GM10248 (cell line): ENCODE measurements at regions not wholly inside any gene's neighbourhood (a gene's known extent, or its start where the extent isn't known, plus 50 kb on each side); places are given as distances from the start of the nearest gene placed in this dataset.

Experiments
- CTCF ChIA-PET: fragments of 300-600 bp; sonication (Branson Sonifier 250); formaldehyde crosslinking; extraction: SDS; loops from one replicate; lab custom pipeline; 2021; ENCODE audit warnings: antibody characterized with exemption; lab: Yijun Ruan, JAX
- POLR2A ChIA-PET: fragments of 350-650 bp; sonication (Branson Sonifier 250); formaldehyde crosslinking; extraction: SDS; loops from one replicate; lab custom pipeline; 2020; ENCODE audit warnings: antibody characterized with exemption; lab: Yijun Ruan, JAX
- DNase-seq: peaks from one replicate; pipeline ENCODE4 v3.0.0; 2012; ENCODE audit errors: extremely low spot score
- CTCF ChIP-seq: IDR thresholded peaks from 2 replicates; pipeline ENCODE4 v1.5.1; 2012; ENCODE audit warnings: mild to moderate bottlenecking, low read depth; ENCODE audit errors: extremely low read depth, missing control alignments, control extremely low read depth

GRCh38 chr12:132404435-132404855, 75.1 kb upstream of the GALNT9 start:
- ChIA-PET CTCF (interaction anchor here (2.9 kb wide), 1 partner anchor 10 kb away, joined by 8 read pairs; no protein-coding TSS in a partner anchor), POLR2A (no interaction called here)

GRCh38 chr12:132403636-132404434, 74.4 kb upstream of the GALNT9 start:
- POLR2A ChIA-PET, result no interaction called here
- DNase-seq, result no peak
- CTCF ChIA-PET, result no interaction called here
- no peak for TF ChIP-seq CTCF

More at GRCh38 chr12:132404435-132404855, 75.1 kb upstream of the GALNT9 start:
- DNase-seq, result no peak
- no peak for TF ChIP-seq CTCF

GRCh38 chr12:132402831-132403416, 73.5 kb upstream of the GALNT9 start:
- no peak for DNase-seq
- no peak for TF ChIP-seq CTCF
- ChIA-PET POLR2A (no interaction called here), CTCF (interaction anchor here (1.0 kb wide), 1 partner anchor 11 kb away, joined by 3 read pairs; no protein-coding TSS in a partner anchor)

- no peak for DNase-seq
- ChIA-PET POLR2A (no interaction called here), CTCF (no interaction called here)
- TF ChIP-seq CTCF, result no peak
These were observed 72.6 kb upstream of the GALNT9 start for GRCh38 chr12:132401982-132402381.

- CTCF ChIA-PET, result no interaction called here
- DNase-seq, result no peak
- POLR2A ChIA-PET, result no interaction called here
- TF ChIP-seq CTCF, result no peak
These were observed 70.7 kb upstream of the GALNT9 start for GRCh38 chr12:132400011-132400641.
